DND-41 (cell line): ENCODE measurements at regions not wholly inside any gene's neighbourhood (a gene's known extent, or its start where the extent isn't known, plus 50 kb on each side); places are given as distances from the start of the nearest gene placed in this dataset.

Experiments
- CTCF ChIP-seq: IDR thresholded peaks from 2 replicates; pipeline ENCODE4 v1.5.1; 2012; ENCODE audit warnings: borderline replicate concordance, low read length, moderate library complexity, mild to moderate bottlenecking; ENCODE audit not compliant: poor library complexity, severe bottlenecking; ENCODE audit errors: extremely low read depth
- EZH2 ChIP-seq: IDR thresholded peaks from 3 replicates; pipeline ENCODE4 v1.6.1; 2012; ENCODE audit warnings: borderline replicate concordance, low read depth, mild to moderate bottlenecking, moderate library complexity, low read length, inconsistent platforms; ENCODE audit not compliant: severe bottlenecking

GRCh38 chr3:182636646-182637045 lies 156.7 kb upstream of the ATP11B start:
- TF ChIP-seq CTCF (no peak), EZH2 (no peak)
